ENCODE measurements at regions not wholly inside any gene's neighbourhood (a gene's known extent, or its start where the extent isn't known, plus 50 kb on each side); places are given as distances from the start of the nearest gene placed in this dataset.

DNA sequence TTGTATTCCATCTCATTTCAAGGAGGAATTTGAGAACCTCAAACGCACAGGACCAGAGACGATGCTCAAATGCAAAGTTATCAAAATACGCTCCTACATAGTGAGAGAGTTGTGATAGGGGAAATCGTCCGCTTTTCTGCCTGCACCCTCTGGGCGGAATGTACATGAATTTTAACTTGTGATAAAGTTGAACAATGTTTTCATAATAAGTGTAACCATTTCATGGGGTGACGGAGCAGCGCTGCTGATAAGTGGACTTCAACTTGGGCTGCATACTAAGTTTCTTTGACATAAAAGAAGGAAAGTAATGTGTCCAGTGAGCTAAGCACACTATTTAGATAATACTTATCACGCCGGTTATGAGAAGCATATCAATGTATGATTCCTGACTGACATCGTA, 497.5 kb upstream of the MGMT start:
- no peak overlapping the region for H3K4me3 Mint-ChIP-seq
- peaks cover 4% of the 10 kb centered on the region for H3K27me3 Mint-ChIP-seq (ENCODE audit: insufficient read depth, low read depth)
- no peak overlapping the region for H3K27ac Mint-ChIP-seq
- H3K9ac ChIP-seq = no peak overlapping the region
- H2AFZ ChIP-seq (replicated peaks) = no peak overlapping the region
- TF ChIP-seq CTCF (IDR thresholded peaks at IDR 0.05) (no peak), EZH2phosphoT487 (IDR thresholded peaks at IDR 0.05) (no peak), EZH2 (IDR thresholded peaks at IDR 0.05) (no peak)
- no peaks in the 10 kb centered on the region for H3K4me1 ChIP-seq
- H3K4me3 ChIP-seq = no peak overlapping the region
- H3K9me3 ChIP-seq (ENCODE audit: low read depth) = no peaks in the 10 kb centered on the region
- no peaks in the 10 kb centered on the region for H3K27me3 ChIP-seq
- no peaks in the 10 kb centered on the region for H3F3A ChIP-seq (ENCODE audit: low read depth)
- peaks cover 3% of the 10 kb centered on the region for H3K9me3 Mint-ChIP-seq
- no peaks in the 10 kb centered on the region for H3K36me3 Mint-ChIP-seq
- no peak overlapping the region for H3K27ac ChIP-seq
- peaks cover 4% of the 10 kb centered on the region for H3K4me1 Mint-ChIP-seq
- no peaks in the 10 kb centered on the region for H3K79me2 ChIP-seq (ENCODE audit: low read depth)
- DNase-seq (ENCODE audit: low spot score) = no peak
- H3K36me3 ChIP-seq = no peaks in the 10 kb centered on the region
- H4K20me1 ChIP-seq (ENCODE audit: low read depth) = no peaks in the 10 kb centered on the region
- no peak overlapping the region for H3K4me2 ChIP-seq

GRCh38 chr10:128971374-128972035, 495.5 kb upstream of the MGMT start:
- no peak overlapping the region for H2AFZ ChIP-seq (replicated peaks)
- H3K4me3 Mint-ChIP-seq = no peak overlapping the region
- no peaks in the 10 kb centered on the region for H3K4me1 ChIP-seq
- no peak for DNase-seq (ENCODE audit: low spot score)
- H3K9ac ChIP-seq = no peak overlapping the region
- TF ChIP-seq CTCF (IDR thresholded peaks at IDR 0.05) (no peak), EZH2 (IDR thresholded peaks at IDR 0.05) (no peak), EZH2phosphoT487 (IDR thresholded peaks at IDR 0.05) (no peak)
- no peak overlapping the region for H3K27ac Mint-ChIP-seq
- H3K36me3 Mint-ChIP-seq = no peaks in the 10 kb centered on the region
- no peaks in the 10 kb centered on the region for H3K36me3 ChIP-seq
- H3K9me3 ChIP-seq (ENCODE audit: low read depth) = no peaks in the 10 kb centered on the region
- H3K27ac ChIP-seq = no peak overlapping the region
- H3K27me3 ChIP-seq = no peaks in the 10 kb centered on the region
- H3K4me2 ChIP-seq = no peak overlapping the region
- H3F3A ChIP-seq (ENCODE audit: low read depth) = no peaks in the 10 kb centered on the region
- peaks cover 2% of the 10 kb centered on the region for H3K27me3 Mint-ChIP-seq (ENCODE audit: insufficient read depth, low read depth)
- H4K20me1 ChIP-seq (ENCODE audit: low read depth) = no peaks in the 10 kb centered on the region
- no peaks in the 10 kb centered on the region for H3K79me2 ChIP-seq (ENCODE audit: low read depth)
- no peak overlapping the region for H3K4me3 ChIP-seq
- H3K9me3 Mint-ChIP-seq = no peaks in the 10 kb centered on the region
- peaks cover 4% of the 10 kb centered on the region for H3K4me1 Mint-ChIP-seq

- H3F3A ChIP-seq (ENCODE audit: low read depth) = no peaks in the 10 kb centered on the region
- no peak for DNase-seq (ENCODE audit: low spot score)
- H3K27ac Mint-ChIP-seq = no peak overlapping the region
Measured at GRCh38 chr10:128972036-128972405, 495.0 kb upstream of the MGMT start.

More at GRCh38 chr10:128972036-128972405, 495.0 kb upstream of the MGMT start:
- no peaks in the 10 kb centered on the region for H3K9me3 ChIP-seq (ENCODE audit: low read depth)
- no peaks in the 10 kb centered on the region for H3K36me3 Mint-ChIP-seq
- no peaks in the 10 kb centered on the region for H4K20me1 ChIP-seq (ENCODE audit: low read depth)
- no peak overlapping the region for H2AFZ ChIP-seq (replicated peaks)
- H3K9me3 Mint-ChIP-seq = no peaks in the 10 kb centered on the region
- no peak overlapping the region for H3K4me2 ChIP-seq
- H3K79me2 ChIP-seq (ENCODE audit: low read depth) = no peaks in the 10 kb centered on the region
- H3K4me3 ChIP-seq = no peak overlapping the region
- no peaks in the 10 kb centered on the region for H3K4me1 ChIP-seq
- H3K27me3 Mint-ChIP-seq (ENCODE audit: insufficient read depth, low read depth) = peaks cover 2% of the 10 kb centered on the region
- TF ChIP-seq EZH2 (IDR thresholded peaks at IDR 0.05) (no peak), EZH2phosphoT487 (IDR thresholded peaks at IDR 0.05) (no peak), CTCF (IDR thresholded peaks at IDR 0.05) (no peak)
- no peaks in the 10 kb centered on the region for H3K36me3 ChIP-seq
- H3K4me1 Mint-ChIP-seq = peaks cover 4% of the 10 kb centered on the region
- no peak overlapping the region for H3K4me3 Mint-ChIP-seq
- H3K27me3 ChIP-seq = no peaks in the 10 kb centered on the region
- H3K27ac ChIP-seq = no peak overlapping the region
- H3K9ac ChIP-seq = no peak overlapping the region
